Mucosa of rectum (tissue), 2 donors: ENCODE measurements at regions not wholly inside any gene's neighbourhood (a gene's known extent, or its start where the extent isn't known, plus 50 kb on each side); places are given as distances from the start of the nearest gene placed in this dataset.

Experiments used
- H3K27ac ChIP-seq, 2 donors: one replicate each; pipeline ENCODE4 v1.7.0; 2013; ENCODE audit warnings: inconsistent platforms in 2 of 2, low read depth in 2 of 2, low read length in 2 of 2
- H3K27me3 ChIP-seq, 2 donors: one replicate each; pipeline ENCODE4 v1.7.0; 2013; ENCODE audit warnings: low read length in 2 of 2; ENCODE audit not compliant: control insufficient read depth in 2 of 2, insufficient read depth in 2 of 2
- H3K36me3 ChIP-seq, 2 donors: one replicate each; pipeline ENCODE4 v1.7.0; 2013; ENCODE audit warnings: low read length in 2 of 2; ENCODE audit not compliant: control insufficient read depth in 2 of 2, insufficient read depth in 2 of 2
- H3K4me1 ChIP-seq, 2 donors: one replicate each; pipeline ENCODE4 v1.7.0; 2013; ENCODE audit warnings: low read length in 2 of 2, mild to moderate bottlenecking in 1 of 2; ENCODE audit not compliant: control insufficient read depth in 2 of 2, insufficient read depth in 2 of 2
- H3K4me3 ChIP-seq, 2 donors: one replicate each; pipeline ENCODE4 v1.7.0; 2013; ENCODE audit warnings: low read length in 2 of 2
- H3K9ac ChIP-seq, 2 donors: one replicate each; pipeline ENCODE4 v1.7.0; 2013; ENCODE audit warnings: low read length in 2 of 2, low read depth in 1 of 2, mild to moderate bottlenecking in 1 of 2
- H3K9me3 ChIP-seq, 2 donors: one replicate each; pipeline ENCODE4 v1.7.0; 2013; ENCODE audit warnings: low read length in 2 of 2; ENCODE audit not compliant: control insufficient read depth in 2 of 2
- donor health status: healthy.
- donor health status: Normal muscosa, but diverticular disease.

DNA sequence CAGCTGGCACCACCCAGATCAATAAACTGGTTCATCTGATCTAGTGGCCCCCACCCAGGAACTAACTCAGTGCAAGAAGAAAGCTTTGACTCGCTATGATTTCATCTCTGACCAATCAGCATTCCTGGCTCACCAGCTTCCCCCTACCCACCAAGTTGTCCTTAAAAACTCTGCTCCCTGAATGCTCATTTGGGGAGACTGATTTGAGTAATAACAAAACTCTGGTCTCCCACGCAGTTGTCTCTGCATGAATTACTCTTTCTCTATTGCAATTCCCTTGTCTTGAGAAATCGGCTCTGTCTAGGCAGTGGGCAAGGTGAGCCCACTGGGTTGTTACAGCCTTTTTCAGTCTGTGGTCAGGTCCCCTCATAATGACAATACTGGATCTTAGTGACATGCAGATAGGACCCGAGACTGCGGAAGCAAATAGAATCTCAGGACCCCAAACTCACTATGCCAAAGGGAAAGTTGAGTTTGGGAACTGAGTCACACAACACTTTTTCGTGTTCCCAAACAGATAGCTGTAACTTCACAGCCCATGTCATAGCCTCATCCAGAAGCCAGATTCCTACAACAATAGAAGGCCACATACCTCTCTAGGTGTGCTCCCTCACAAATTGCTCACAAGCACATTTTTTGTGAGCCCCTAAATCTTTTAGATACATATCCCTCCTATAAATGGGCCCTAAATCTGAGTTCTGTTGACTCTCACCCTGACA, 175.2 kb upstream of the RAI14 start:
- no peak overlapping the region for H3K9ac ChIP-seq
- H3K4me3 ChIP-seq, result no peak overlapping the region
- H3K36me3 ChIP-seq, result no peaks in the 10 kb centered on the region
- H3K4me1 ChIP-seq, result no peaks in the 10 kb centered on the region
- H3K27ac ChIP-seq, result no peak overlapping the region
- no peaks in the 10 kb centered on the region for H3K9me3 ChIP-seq
- H3K27me3 ChIP-seq, result peaks cover 0 to 3% of the 10 kb centered on the region in 2 donors

- Histone ChIP-seq H3K36me3 (no peaks in the 10 kb centered on the region), H3K27me3 (no peaks in the 10 kb centered on the region), H3K4me3 (no peak overlapping the region), H3K9me3 (no peaks in the 10 kb centered on the region), H3K27ac (no peak overlapping the region), H3K9ac (no peak overlapping the region), H3K4me1 (peaks cover 0 to 2% of the 10 kb centered on the region in 2 donors)
Observed at GRCh38 chr5:34483442-34484033, 172.6 kb upstream of the RAI14 start.

- Histone ChIP-seq H3K9ac (no peak overlapping the region), H3K9me3 (no peaks in the 10 kb centered on the region), H3K4me1 (peaks cover 0 to 4% of the 10 kb centered on the region in 2 donors), H3K27me3 (no peaks in the 10 kb centered on the region), H3K36me3 (no peaks in the 10 kb centered on the region), H3K27ac (no peak overlapping the region), H3K4me3 (no peak overlapping the region)
Observed at GRCh38 chr5:34484216-34484920, 171.8 kb upstream of the RAI14 start.

DNA sequence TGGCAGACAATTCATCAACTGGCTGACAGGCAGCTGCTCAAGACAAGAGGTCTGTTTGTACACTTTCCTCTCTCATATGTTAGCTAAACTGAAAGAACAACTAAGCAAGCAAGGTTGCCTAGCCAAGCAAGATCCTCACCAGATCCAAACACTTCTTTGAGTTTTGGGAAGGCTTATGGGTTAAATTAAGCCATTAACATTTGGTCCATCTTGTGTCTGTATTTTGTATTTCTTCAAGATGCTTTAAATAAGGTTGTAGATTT, 170.4 kb upstream of the RAI14 start:
- Histone ChIP-seq H3K27me3 (no peaks in the 10 kb centered on the region), H3K36me3 (no peaks in the 10 kb centered on the region), H3K27ac (no peak overlapping the region), H3K4me1 (peaks cover 0 to 4% of the 10 kb centered on the region in 2 donors), H3K4me3 (no peak overlapping the region), H3K9ac (no peak overlapping the region), H3K9me3 (no peaks in the 10 kb centered on the region)

GRCh38 chr5:34486160-34486848, 169.8 kb upstream of the RAI14 start:
- H3K27me3 ChIP-seq, result no peaks in the 10 kb centered on the region
- H3K4me3 ChIP-seq, result no peak overlapping the region
- peaks cover 0 to 4% of the 10 kb centered on the region in 2 donors for H3K4me1 ChIP-seq
- H3K36me3 ChIP-seq, result no peaks in the 10 kb centered on the region
- H3K9ac ChIP-seq, result no peak overlapping the region
- no peaks in the 10 kb centered on the region for H3K9me3 ChIP-seq
- no peak overlapping the region for H3K27ac ChIP-seq

- Histone ChIP-seq H3K9ac (no peak overlapping the region), H3K27me3 (no peaks in the 10 kb centered on the region), H3K36me3 (no peaks in the 10 kb centered on the region), H3K4me3 (no peak overlapping the region), H3K4me1 (peaks cover 0 to 4% of the 10 kb centered on the region in 2 donors), H3K27ac (no peak overlapping the region), H3K9me3 (no peaks in the 10 kb centered on the region)
Observed at GRCh38 chr5:34486849-34487158, 169.3 kb upstream of the RAI14 start.

DNA sequence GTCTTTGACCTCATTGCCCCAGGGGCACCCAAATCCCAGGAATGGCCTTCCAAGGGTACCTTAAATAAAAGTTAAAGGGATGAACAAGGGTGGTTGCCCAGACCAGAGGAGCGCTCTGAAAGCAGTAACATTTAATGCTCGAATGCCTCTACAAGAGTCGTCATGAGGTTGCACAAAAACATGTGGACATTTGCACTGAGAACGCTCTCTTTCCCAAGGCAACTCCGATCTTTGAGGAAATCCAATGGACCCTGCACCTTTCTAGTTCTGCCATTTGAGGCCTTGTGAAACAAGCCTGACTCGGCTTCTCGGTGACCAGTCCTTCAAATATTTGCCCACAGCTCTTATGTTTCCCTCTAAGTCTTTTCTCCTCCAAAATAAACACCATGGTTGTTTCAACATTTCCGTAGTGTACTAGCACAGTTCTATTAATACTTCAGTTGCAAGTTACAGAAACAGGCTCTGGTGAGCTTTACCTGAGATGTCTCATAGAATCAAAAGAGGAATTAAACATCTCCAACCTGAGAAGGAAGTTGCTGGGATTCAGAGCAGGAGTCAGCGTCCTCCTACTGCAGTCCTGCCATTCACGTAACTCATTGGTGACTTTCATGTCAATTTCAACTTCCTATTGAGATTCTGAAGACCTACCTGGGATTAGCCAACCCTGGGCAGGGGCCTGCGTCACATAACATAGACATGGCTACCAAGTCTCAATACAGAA, 168.8 kb upstream of the RAI14 start:
- peaks cover 0 to 4% of the 10 kb centered on the region in 2 donors for H3K4me1 ChIP-seq
- H3K27me3 ChIP-seq, result no peaks in the 10 kb centered on the region
- H3K9ac ChIP-seq, result no peak overlapping the region
- no peak overlapping the region for H3K27ac ChIP-seq
- no peaks in the 10 kb centered on the region for H3K36me3 ChIP-seq
- no peaks in the 10 kb centered on the region for H3K9me3 ChIP-seq
- H3K4me3 ChIP-seq, result no peak overlapping the region

- Histone ChIP-seq H3K36me3 (no peaks in the 10 kb centered on the region), H3K9ac (no peak overlapping the region), H3K9me3 (no peaks in the 10 kb centered on the region), H3K4me3 (no peak overlapping the region), H3K4me1 (peaks cover 0 to 4% of the 10 kb centered on the region in 2 donors), H3K27me3 (no peaks in the 10 kb centered on the region), H3K27ac (no peak overlapping the region)
Observed at GRCh38 chr5:34487956-34488355, 168.2 kb upstream of the RAI14 start.

DNA sequence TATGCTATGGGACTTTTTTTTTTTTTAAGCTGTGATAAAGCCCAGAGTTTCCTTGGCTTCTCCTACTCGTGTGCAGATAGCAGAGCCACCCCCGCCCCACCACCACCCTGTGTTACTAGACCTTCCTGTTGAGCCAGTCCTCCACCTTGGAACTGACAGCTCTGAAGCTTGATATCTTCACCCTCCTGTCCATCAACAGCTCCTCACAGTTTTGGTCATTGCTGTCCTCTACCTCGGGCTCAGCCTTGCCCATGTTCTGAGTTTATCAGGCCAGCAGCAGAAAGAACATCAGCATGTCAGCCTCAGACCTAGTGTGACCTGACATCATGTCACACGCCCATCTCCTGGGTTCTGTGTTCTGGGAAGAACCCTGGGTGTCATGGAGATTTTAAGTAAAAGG, 167.1 kb upstream of the RAI14 start:
- Histone ChIP-seq H3K4me1 (peaks cover 0 to 4% of the 10 kb centered on the region in 2 donors), H3K27ac (no peak overlapping the region), H3K9me3 (no peaks in the 10 kb centered on the region), H3K9ac (no peak overlapping the region), H3K27me3 (no peaks in the 10 kb centered on the region), H3K36me3 (no peaks in the 10 kb centered on the region), H3K4me3 (no peak overlapping the region)
